ENCODE measurements at regions not wholly inside any gene's neighbourhood (a gene's known extent, or its start where the extent isn't known, plus 50 kb on each side); places are given as distances from the start of the nearest gene placed in this dataset.

DNA sequence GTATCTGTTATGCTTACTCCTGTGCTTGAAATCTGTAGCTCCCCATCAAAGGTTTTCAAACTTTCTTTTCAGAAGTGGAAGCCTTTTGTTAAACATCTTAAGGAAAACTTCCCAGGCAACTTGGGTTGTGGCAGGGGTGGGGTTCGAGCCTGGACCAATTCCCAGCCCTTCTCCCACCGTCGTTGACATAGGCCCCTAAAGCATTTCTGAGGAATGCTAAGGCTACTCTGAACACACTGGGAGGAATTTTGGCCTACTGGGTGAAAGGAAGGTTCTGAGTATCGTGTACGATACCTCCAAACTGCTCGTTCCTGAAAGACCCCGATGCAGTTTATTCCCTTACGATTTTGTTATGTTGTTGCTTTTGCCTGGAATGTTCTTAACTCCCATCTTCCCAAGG is 56.1 kb upstream of the PMFBP1 start:
- DNase-seq (ENCODE audit: low read depth in 2 of 3, low spot score in 2 of 3), result no peak

GRCh38 chr16:72226136-72226535 is 54.2 kb upstream of the PMFBP1 start:
- no peak for DNase-seq (ENCODE audit: low read depth in 2 of 3, low spot score in 2 of 3)

- no peak for DNase-seq (ENCODE audit: low read depth in 2 of 3, low spot score in 2 of 3)
Observed at GRCh38 chr16:72224260-72224768, 52.4 kb upstream of the PMFBP1 start.

GRCh38 chr16:72222503-72222902 is 50.5 kb upstream of the PMFBP1 start:
- DNase-seq (ENCODE audit: low read depth in 2 of 3, low spot score in 2 of 3), result no peak
